SU-DHL-6 (cell line): ENCODE measurements at regions not wholly inside any gene's neighbourhood (a gene's known extent, or its start where the extent isn't known, plus 50 kb on each side); places are given as distances from the start of the nearest gene placed in this dataset.

Source experiments
- CTCF ChIP-seq: fragments of 200-600 bp; sonication (generic); IDR thresholded peaks from one replicate; pipeline ENCODE4 v1.5.1; 2017; ENCODE audit warnings: antibody characterized with exemption, mild to moderate bottlenecking, low read length, moderate library complexity; ENCODE audit not compliant: insufficient read depth, poor library complexity, severe bottlenecking
- EZH2phosphoT487 ChIP-seq: fragments of 200-600 bp; sonication (generic), shearing (Covaris generic); conservative IDR thresholded peaks from 2 replicates; pipeline ENCODE4 v1.6.1; 2018; ENCODE audit warnings: mild to moderate bottlenecking, antibody characterized with exemption, low read length, moderate library complexity, mixed read lengths

GRCh38 chr5:126370796-126371718 lies 52.2 kb upstream of the GRAMD2B start:
- TF ChIP-seq CTCF (no peak), EZH2phosphoT487 (no peak)
